RWPE1 (cell line): ENCODE measurements at regions not wholly inside any gene's neighbourhood (a gene's known extent, or its start where the extent isn't known, plus 50 kb on each side); places are given as distances from the start of the nearest gene placed in this dataset.

Experiments used
- CTCF ChIA-PET: fragments of 350-600 bp; sonication (Branson Sonifier 250); formaldehyde crosslinking; extraction: SDS; loops from one replicate; lab custom pipeline; 2021; lab: Yijun Ruan, JAX
- POLR2A ChIA-PET: fragments of 400-600 bp; formaldehyde crosslinking; extraction: SDS; loops from one replicate; lab custom pipeline; 2020; ENCODE audit warnings: antibody characterized with exemption; ENCODE audit not compliant: low non-redundant PET; lab: Yijun Ruan, JAX
- DNase-seq: peaks from one replicate; pipeline ENCODE4 v3.0.0; 2012; ENCODE audit warnings: low spot score
- H3K27ac ChIP-seq: fragments of 450-650 bp; 2 replicates; pipeline ENCODE4 v1.5.1; 2017
- CTCF ChIP-seq: fragments of 450-650 bp; conservative IDR thresholded peaks from 2 replicates; pipeline ENCODE4 v1.5.1; 2017; ENCODE audit warnings: low read depth, mild to moderate bottlenecking

- no peak for DNase-seq
- ChIA-PET CTCF (interaction anchor here (0.7 kb wide), 1 partner anchor 57 kb away, joined by 4 read pairs; no protein-coding TSS in a partner anchor), POLR2A (no interaction called here)
- no peak overlapping the region for H3K27ac ChIP-seq
- no peak for TF ChIP-seq CTCF
Measured at GRCh38 chr3:78277801-78278200, 1237.9 kb downstream of the ROBO2 start.

GRCh38 chr3:78279091-78279490, 1239.2 kb downstream of the ROBO2 start:
- POLR2A ChIA-PET: no interaction called here
- CTCF ChIA-PET: no interaction called here
- no peak overlapping the region for H3K27ac ChIP-seq
- no peak for TF ChIP-seq CTCF
- DNase-seq: no peak

GRCh38 chr3:78281381-78281780, 1241.5 kb downstream of the ROBO2 start:
- H3K27ac ChIP-seq: no peak overlapping the region
- ChIA-PET CTCF (no interaction called here), POLR2A (no interaction called here)
- no peak for DNase-seq
- no peak for TF ChIP-seq CTCF

- CTCF ChIA-PET: no interaction called here
- H3K27ac ChIP-seq: no peak overlapping the region
- no peak for TF ChIP-seq CTCF
- POLR2A ChIA-PET: no interaction called here
- no peak for DNase-seq
Measured at GRCh38 chr3:78283994-78284393, 1244.1 kb downstream of the ROBO2 start.

GRCh38 chr3:78285032-78285728, 1245.3 kb downstream of the ROBO2 start:
- no peak overlapping the region for H3K27ac ChIP-seq
- ChIA-PET POLR2A (no interaction called here), CTCF (no interaction called here)
- DNase-seq: no peak
- TF ChIP-seq CTCF: no peak

GRCh38 chr3:78287085-78287484, 1247.2 kb downstream of the ROBO2 start:
- POLR2A ChIA-PET: no interaction called here
- no peak overlapping the region for H3K27ac ChIP-seq
- no peak for DNase-seq
- CTCF ChIA-PET: no interaction called here
- TF ChIP-seq CTCF: no peak
